AG04449 (cell line): ENCODE measurements at regions not wholly inside any gene's neighbourhood (a gene's known extent, or its start where the extent isn't known, plus 50 kb on each side); places are given as distances from the start of the nearest gene placed in this dataset.

Experiments used
- CTCF ChIA-PET: fragments of 350-600 bp; formaldehyde crosslinking; extraction: SDS; loops from one replicate; lab custom pipeline; 2021; ENCODE audit warnings: antibody characterized with exemption; lab: Yijun Ruan, JAX
- POLR2A ChIA-PET: fragments of 400-600, 350-600 bp; formaldehyde crosslinking; extraction: SDS; loops from one replicate; lab custom pipeline; 2020; ENCODE audit warnings: antibody characterized with exemption, inconsistent platforms; lab: Yijun Ruan, JAX
- DNase-seq: peaks from one replicate; pipeline ENCODE4 v3.0.0-alpha.2; 2010; ENCODE audit warnings: low read depth, low spot score
- H3K4me3 ChIP-seq: 2 replicates; pipeline ENCODE4 v1.5.1; 2011; ENCODE audit warnings: low read depth, mild to moderate bottlenecking, control low read depth, low read length
- TF ChIP-seq, protein P1 (sequence below): IDR thresholded peaks from one replicate; pipeline ENCODE4 v1.5.1; 2011; ENCODE audit warnings: mild to moderate bottlenecking, moderate library complexity, low read length, control low read depth, inconsistent platforms; ENCODE audit not compliant: insufficient read depth; ENCODE audit errors: missing control alignments

- no peak for DNase-seq
- no peak overlapping the region for H3K4me3 ChIP-seq
- TF ChIP-seq, protein P1, sequence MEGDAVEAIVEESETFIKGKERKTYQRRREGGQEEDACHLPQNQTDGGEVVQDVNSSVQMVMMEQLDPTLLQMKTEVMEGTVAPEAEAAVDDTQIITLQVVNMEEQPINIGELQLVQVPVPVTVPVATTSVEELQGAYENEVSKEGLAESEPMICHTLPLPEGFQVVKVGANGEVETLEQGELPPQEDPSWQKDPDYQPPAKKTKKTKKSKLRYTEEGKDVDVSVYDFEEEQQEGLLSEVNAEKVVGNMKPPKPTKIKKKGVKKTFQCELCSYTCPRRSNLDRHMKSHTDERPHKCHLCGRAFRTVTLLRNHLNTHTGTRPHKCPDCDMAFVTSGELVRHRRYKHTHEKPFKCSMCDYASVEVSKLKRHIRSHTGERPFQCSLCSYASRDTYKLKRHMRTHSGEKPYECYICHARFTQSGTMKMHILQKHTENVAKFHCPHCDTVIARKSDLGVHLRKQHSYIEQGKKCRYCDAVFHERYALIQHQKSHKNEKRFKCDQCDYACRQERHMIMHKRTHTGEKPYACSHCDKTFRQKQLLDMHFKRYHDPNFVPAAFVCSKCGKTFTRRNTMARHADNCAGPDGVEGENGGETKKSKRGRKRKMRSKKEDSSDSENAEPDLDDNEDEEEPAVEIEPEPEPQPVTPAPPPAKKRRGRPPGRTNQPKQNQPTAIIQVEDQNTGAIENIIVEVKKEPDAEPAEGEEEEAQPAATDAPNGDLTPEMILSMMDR, result no peak
- ChIA-PET POLR2A (interaction anchor here (0.7 to 5.5 kb wide), 7 partner anchors 41 to 223 kb away, joined by 3 to 77 read pairs (median 4); partner anchors contain the start of gene THBS1), CTCF (interaction anchor here (1.0 to 2.0 kb wide), 3 partner anchors 214 to 220 kb away, joined by 3 to 7 read pairs (median 5); partner anchors contain the start of gene THBS1)
Observed at GRCh38 chr15:39363761-39364586, 216.9 kb upstream of the THBS1 start.

DNA sequence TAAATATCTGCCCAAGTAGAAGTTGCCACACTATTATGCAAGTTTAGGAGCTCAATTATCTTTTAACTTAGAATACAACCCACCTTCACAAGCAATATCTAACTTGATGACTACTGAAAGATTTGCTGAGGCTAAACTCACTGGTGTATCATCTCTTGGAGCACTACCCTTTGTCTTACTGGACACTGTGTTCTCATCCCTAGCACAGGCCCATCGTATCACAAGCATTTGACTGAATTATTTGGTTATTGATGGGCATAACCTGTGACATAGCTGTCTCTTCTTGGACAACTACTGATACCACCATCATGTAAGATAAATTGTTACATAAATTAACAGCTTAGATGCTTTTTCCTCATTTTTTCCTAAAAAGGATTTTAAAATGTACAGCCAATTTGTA lies 216.2 kb upstream of the THBS1 start:
- H3K4me3 ChIP-seq, result no peak overlapping the region
- CTCF ChIA-PET, result interaction anchor here (1.0 to 2.0 kb wide), 3 partner anchors 213 to 219 kb away, joined by 3 to 7 read pairs (median 5); partner anchors contain the start of gene THBS1
- no peak for DNase-seq
- TF ChIP-seq, protein P1, result no peak
- POLR2A ChIA-PET, result interaction anchor here (0.7 to 5.5 kb wide), 3 partner anchors 216 to 222 kb away, joined by 3 to 77 read pairs (median 5); partner anchors contain the start of gene THBS1

DNA sequence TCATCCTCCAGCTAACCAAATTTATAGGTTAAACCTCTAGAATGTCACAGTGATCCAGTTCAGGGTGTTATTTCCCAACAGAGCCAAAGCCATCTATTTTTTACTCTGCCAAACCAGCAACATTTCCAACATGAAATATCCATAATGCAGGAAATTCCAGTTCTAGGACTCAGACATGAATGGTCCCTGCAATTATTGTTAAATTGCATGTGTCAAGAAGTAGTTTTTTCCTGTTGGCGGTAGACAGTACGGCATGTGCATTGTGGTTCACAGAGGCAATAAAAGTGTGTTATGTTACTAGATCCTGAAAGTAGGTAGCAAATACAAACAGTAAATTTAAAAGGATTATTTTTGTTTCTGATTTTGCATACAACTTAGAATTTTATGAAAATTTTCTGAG lies 215.7 kb upstream of the THBS1 start:
- no peak overlapping the region for H3K4me3 ChIP-seq
- TF ChIP-seq, protein P1, result no peak
- ChIA-PET CTCF (interaction anchor here (2.0 kb wide), 1 partner anchor 213 kb away, joined by 5 read pairs; no protein-coding TSS in a partner anchor), POLR2A (interaction anchor here (1.1 to 5.5 kb wide), 2 partner anchors 215 to 220 kb away, joined by 5 to 77 read pairs; partner anchors contain the start of gene THBS1)
- no peak for DNase-seq

- CTCF ChIA-PET, result no interaction called here
- POLR2A ChIA-PET, result interaction anchor here (0.5 to 5.5 kb wide), 2 partner anchors 131 to 215 kb away, joined by 3 to 77 read pairs; partner anchors contain the start of gene THBS1
- no peak overlapping the region for H3K4me3 ChIP-seq
- TF ChIP-seq, protein P1, result no peak
- no peak for DNase-seq
Observed at GRCh38 chr15:39365873-39366272, 215.0 kb upstream of the THBS1 start.

GRCh38 chr15:39367596-39367995 lies 213.3 kb upstream of the THBS1 start:
- H3K4me3 ChIP-seq, result no peak overlapping the region
- ChIA-PET POLR2A (interaction anchor here (1.1 kb wide), 1 partner anchor 213 kb away, joined by 4 read pairs; the partner anchor contains the start of gene THBS1), CTCF (interaction anchor here (0.6 kb wide), 1 partner anchor 219 kb away, joined by 3 read pairs; no protein-coding TSS in a partner anchor)
- no peak for DNase-seq
- TF ChIP-seq, protein P1, result no peak

DNA sequence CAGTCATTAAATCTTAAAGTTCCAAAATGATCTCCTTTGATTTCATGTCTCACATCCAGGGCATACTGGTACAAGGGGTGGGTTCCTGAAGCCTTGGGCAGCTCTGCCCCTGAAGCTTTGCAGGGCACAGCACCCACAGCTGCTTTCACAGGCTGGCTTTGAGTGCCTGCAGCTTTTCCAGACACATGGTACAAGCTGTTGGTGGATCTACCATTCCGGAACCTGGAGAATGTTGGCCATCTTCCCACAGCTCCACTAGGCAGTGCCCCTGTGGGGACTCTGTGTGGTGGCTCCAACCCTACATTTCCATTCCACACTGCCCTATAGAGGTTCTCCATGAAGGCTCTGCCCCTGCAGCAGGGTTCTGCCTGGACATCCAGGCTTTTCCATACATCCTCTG lies 211.1 kb upstream of the THBS1 start:
- CTCF ChIA-PET, result no interaction called here
- no peak for DNase-seq
- TF ChIP-seq, protein P1, result no peak
- no peak overlapping the region for H3K4me3 ChIP-seq
- POLR2A ChIA-PET, result interaction anchor here (1.3 kb wide), 1 partner anchor 211 kb away, joined by 3 read pairs; the partner anchor contains the start of gene THBS1
